Kidney (tissue), 13 donors: ENCODE measurements at regions not wholly inside any gene's neighbourhood (a gene's known extent, or its start where the extent isn't known, plus 50 kb on each side); places are given as distances from the start of the nearest gene placed in this dataset.

Source experiments
- DNase-seq, 5 donors: peaks; one replicate each; pipeline ENCODE4 v3.0.0-alpha.2; 2013 to 2020
- FAIRE-seq: peaks from 2 replicates; lab custom pipeline; 2012; peaks lifted over from hg19 to GRCh38; lab: Jason Lieb, UNC
- H3K27ac ChIP-seq, 2 donors: one replicate each; pipeline ENCODE4 v1.7.0; 2013; ENCODE audit warnings: low read depth in 2 of 2, low read length in 2 of 2, inconsistent platforms in 1 of 2
- H3K27me3 ChIP-seq: one replicate; pipeline ENCODE4 v1.7.1; 2013; ENCODE audit warnings: low read length, inconsistent platforms; ENCODE audit not compliant: control insufficient read depth, insufficient read depth
- H3K36me3 ChIP-seq, 3 donors: one replicate each; pipeline versions ENCODE4 v1.7.0 to v1.7.1; 2013; ENCODE audit warnings: low read length in 3 of 3, control low read depth in 1 of 3, inconsistent platforms in 1 of 3; ENCODE audit not compliant: insufficient read depth in 3 of 3, control insufficient read depth in 2 of 3
- H3K4me1 ChIP-seq, 3 donors: one replicate each; pipeline versions ENCODE4 v1.7.0 to v1.7.1; 2013; ENCODE audit warnings: low read length in 3 of 3, inconsistent platforms in 1 of 3, low read depth in 1 of 3; ENCODE audit not compliant: control insufficient read depth in 2 of 3, insufficient read depth in 2 of 3
- H3K4me3 ChIP-seq, 3 donors: one replicate each; pipeline versions ENCODE4 v1.7.0 to v1.8.1; 2013; ENCODE audit warnings: low read length in 3 of 3, control low read depth in 1 of 3, inconsistent platforms in 1 of 3
- H3K9ac ChIP-seq, 3 donors: one replicate each; pipeline versions ENCODE4 v1.7.0 to v1.7.1; 2013; ENCODE audit warnings: low read length in 3 of 3, control low read depth in 1 of 3, inconsistent platforms in 1 of 3
- H3K9me3 ChIP-seq, 3 donors: one replicate each; pipeline versions ENCODE4 v1.7.0 to v1.7.1; 2013; ENCODE audit warnings: low read length in 3 of 3, control low read depth in 1 of 3, inconsistent platforms in 1 of 3; ENCODE audit not compliant: control insufficient read depth in 2 of 3, insufficient read depth in 1 of 3
- intact Hi-C: fragments of 100-400 bp; cut with DNase I; formaldehyde crosslinking; loops from one replicate; pipeline ENCODE4 v1.11.1; 2022
- TF ChIP-seq, protein P1 (sequence below): IDR thresholded peaks from 3 replicates; pipeline ENCODE4 v1.5.1; 2012; ENCODE audit warnings: mild to moderate bottlenecking, moderate library complexity, borderline replicate concordance; ENCODE audit not compliant: insufficient read depth; ENCODE audit errors: extremely low read depth
- donor health status: control.
- donor health status: control.
- donor health status: control.
- donor health status: control.
- donor health status: control.
- donor health status: DM: yes; HTN: yes; CAD: no.
- donor health status: Normal renal cell carcinoma (clear cell type).

DNA sequence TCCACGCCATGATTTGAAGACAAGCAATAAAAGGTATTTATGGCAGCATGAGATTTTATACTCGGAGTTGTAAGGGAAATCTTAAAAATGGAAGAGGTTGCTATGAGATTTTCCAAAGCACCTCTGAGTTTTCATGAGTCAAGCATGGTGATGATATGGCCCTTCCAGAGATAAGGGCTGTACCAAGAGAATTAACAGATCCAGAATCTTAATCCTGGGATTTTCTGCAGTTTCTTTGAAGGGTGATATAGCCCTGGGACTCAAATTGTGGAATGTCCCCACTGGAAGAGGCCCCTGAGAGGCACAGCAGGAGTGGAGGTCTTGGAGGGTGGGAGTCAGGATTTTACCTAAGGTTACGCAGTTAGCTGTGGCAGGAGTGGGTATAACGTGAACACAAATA, 243.3 kb downstream of the ZNF621 start:
- intact Hi-C loops = no loop called here
- no peak overlapping the region for H3K4me3 ChIP-seq
- no peaks in the 10 kb centered on the region for H3K9me3 ChIP-seq
- TF ChIP-seq, protein P1, sequence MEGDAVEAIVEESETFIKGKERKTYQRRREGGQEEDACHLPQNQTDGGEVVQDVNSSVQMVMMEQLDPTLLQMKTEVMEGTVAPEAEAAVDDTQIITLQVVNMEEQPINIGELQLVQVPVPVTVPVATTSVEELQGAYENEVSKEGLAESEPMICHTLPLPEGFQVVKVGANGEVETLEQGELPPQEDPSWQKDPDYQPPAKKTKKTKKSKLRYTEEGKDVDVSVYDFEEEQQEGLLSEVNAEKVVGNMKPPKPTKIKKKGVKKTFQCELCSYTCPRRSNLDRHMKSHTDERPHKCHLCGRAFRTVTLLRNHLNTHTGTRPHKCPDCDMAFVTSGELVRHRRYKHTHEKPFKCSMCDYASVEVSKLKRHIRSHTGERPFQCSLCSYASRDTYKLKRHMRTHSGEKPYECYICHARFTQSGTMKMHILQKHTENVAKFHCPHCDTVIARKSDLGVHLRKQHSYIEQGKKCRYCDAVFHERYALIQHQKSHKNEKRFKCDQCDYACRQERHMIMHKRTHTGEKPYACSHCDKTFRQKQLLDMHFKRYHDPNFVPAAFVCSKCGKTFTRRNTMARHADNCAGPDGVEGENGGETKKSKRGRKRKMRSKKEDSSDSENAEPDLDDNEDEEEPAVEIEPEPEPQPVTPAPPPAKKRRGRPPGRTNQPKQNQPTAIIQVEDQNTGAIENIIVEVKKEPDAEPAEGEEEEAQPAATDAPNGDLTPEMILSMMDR = no peak
- no peak overlapping the region for H3K27ac ChIP-seq
- H3K36me3 ChIP-seq = no peaks in the 10 kb centered on the region
- H3K27me3 ChIP-seq = no peaks in the 10 kb centered on the region
- H3K4me1 ChIP-seq = no peaks in the 10 kb centered on the region
- DNase-seq (no peak), FAIRE-seq (no peak)
- no peak overlapping the region for H3K9ac ChIP-seq

DNA sequence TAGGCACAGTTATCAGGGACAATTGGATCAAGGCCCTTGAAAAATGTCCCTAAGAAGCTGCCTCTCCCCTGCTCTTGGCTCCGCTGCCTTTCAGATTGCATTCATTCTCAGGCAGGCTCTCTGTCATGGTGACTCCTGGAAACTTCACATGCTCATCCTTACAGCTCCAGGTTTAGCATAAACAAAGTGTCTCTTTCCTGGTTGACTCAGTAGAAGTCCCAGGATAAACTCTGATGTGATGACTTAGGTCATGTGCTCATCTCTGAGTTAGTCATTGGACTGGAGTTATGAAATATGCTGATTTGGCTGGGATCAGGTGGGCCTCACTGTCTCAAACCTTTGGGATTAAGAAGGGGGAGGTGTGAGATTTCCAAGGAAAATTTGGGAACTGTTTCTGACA, 243.8 kb downstream of the ZNF621 start:
- no peak for FAIRE-seq
- Histone ChIP-seq H3K9ac (no peak overlapping the region), H3K4me1 (no peaks in the 10 kb centered on the region), H3K4me3 (no peak overlapping the region), H3K9me3 (no peaks in the 10 kb centered on the region), H3K27me3 (no peaks in the 10 kb centered on the region), H3K36me3 (no peaks in the 10 kb centered on the region), H3K27ac (no peak overlapping the region)
- no peak for DNase-seq
- TF ChIP-seq, protein P1 = no peak
- intact Hi-C loops = no loop called here

DNA sequence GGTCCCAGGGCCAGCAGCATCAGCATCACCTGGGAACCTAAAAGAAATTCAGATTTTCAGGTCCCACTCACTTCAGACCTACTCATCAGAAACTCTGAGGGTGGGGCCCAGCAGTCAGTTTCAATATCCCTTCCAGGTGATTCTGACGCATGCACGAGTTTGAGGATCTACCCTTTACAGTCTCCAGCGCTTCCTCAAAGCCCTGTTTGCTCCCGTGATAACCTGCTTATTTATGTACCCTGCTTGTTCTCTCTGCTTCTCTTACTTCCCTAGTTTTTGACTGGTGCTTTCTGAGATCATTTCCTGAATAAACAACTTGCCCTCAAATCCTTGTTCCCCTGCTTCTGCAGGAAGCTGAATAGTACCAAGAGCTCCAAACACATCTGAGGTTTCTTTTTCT, 245.3 kb downstream of the ZNF621 start:
- peak overlapping the region in 1 of 2 donors; percentile 67 for H3K27ac ChIP-seq
- TF ChIP-seq, protein P1 = no peak
- intact Hi-C loops = no loop called here
- no peak overlapping the region for H3K4me3 ChIP-seq
- DNase-seq = no peak
- H3K4me1 ChIP-seq = no peaks in the 10 kb centered on the region
- H3K9me3 ChIP-seq = no peaks in the 10 kb centered on the region
- H3K36me3 ChIP-seq = no peaks in the 10 kb centered on the region
- H3K27me3 ChIP-seq = no peaks in the 10 kb centered on the region
- FAIRE-seq = no peak
- H3K9ac ChIP-seq = no peak overlapping the region

DNA sequence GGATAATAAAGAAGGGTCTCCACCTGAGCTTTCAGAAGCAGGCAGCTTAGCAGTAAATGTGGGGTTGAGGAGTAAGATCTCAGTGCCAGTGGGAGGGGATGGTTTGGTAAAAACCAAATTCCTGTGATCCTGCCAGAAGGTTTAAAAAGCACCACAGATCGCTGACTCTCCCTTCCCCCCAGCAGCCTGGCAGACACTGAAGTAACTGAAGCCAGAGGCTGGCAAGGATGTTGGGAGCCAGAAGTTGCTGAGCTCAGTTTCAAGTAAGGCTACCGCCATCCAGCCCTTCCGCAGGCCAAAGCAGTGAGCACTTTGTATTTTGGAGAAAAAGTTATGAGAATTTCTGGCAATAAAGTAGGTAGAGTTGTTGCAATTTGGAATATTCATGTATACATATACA, 246.4 kb downstream of the ZNF621 start:
- Histone ChIP-seq H3K9ac (no peak overlapping the region), H3K27me3 (no peaks in the 10 kb centered on the region), H3K4me1 (no peaks in the 10 kb centered on the region), H3K9me3 (no peaks in the 10 kb centered on the region), H3K4me3 (no peak overlapping the region), H3K36me3 (no peaks in the 10 kb centered on the region), H3K27ac (no peak overlapping the region)
- intact Hi-C loops = no loop called here
- TF ChIP-seq, protein P1 = no peak
- DNase-seq = no peak
- no peak for FAIRE-seq
